SK-N-MC (cell line): ENCODE measurements at regions not wholly inside any gene's neighbourhood (a gene's known extent, or its start where the extent isn't known, plus 50 kb on each side); places are given as distances from the start of the nearest gene placed in this dataset.

Source experiments
- DNase-seq: peaks from one replicate; pipeline ENCODE4 v3.0.0-alpha.2; 2011; ENCODE audit warnings: low read depth, low spot score
- H3K27ac ChIP-seq: fragments of 200-600 bp; sonication (generic); 2 replicates; pipeline ENCODE4 v1.5.1; 2016; ENCODE audit warnings: mixed run types
- H3K36me3 ChIP-seq: fragments of 200-600 bp; sonication (generic); 2 replicates; pipeline ENCODE4 v1.6.1; 2017; ENCODE audit warnings: antibody characterized with exemption, low read length, mixed read lengths; ENCODE audit not compliant: insufficient read depth
- H3K4me3 ChIP-seq: fragments of 200-600 bp; sonication (generic); 2 replicates; pipeline ENCODE4 v1.5.1; 2016
- H3K9ac ChIP-seq: fragments of 200-600 bp; sonication (generic); 2 replicates; pipeline ENCODE4 v1.8.0; 2017; ENCODE audit warnings: mixed run types, mixed read lengths; ENCODE audit not compliant: insufficient read length
- H3K9me3 ChIP-seq: fragments of 200-600 bp; sonication (generic); 2 replicates; pipeline ENCODE4 v1.6.1; 2017; ENCODE audit warnings: low read depth, mild to moderate bottlenecking, antibody characterized with exemption, low read length, moderate library complexity, mixed read lengths
- EZH2 ChIP-seq: fragments of 200-600 bp; sonication (generic); IDR thresholded peaks from one replicate; pipeline ENCODE4 v1.6.1; 2017; ENCODE audit warnings: antibody characterized with exemption
- FOXP2 ChIP-seq: optimal IDR thresholded peaks from 2 replicates; pipeline ENCODE3; 2011; ENCODE audit warnings: mild to moderate bottlenecking, moderate library complexity; ENCODE audit not compliant: insufficient read depth; ENCODE audit errors: extremely low read length, control extremely low read depth
- POLR2AphosphoS5 ChIP-seq: IDR thresholded peaks from 2 replicates; pipeline ENCODE4 v1.6.1; 2012; ENCODE audit warnings: mild to moderate bottlenecking, low read depth, low read length, borderline replicate concordance

DNA sequence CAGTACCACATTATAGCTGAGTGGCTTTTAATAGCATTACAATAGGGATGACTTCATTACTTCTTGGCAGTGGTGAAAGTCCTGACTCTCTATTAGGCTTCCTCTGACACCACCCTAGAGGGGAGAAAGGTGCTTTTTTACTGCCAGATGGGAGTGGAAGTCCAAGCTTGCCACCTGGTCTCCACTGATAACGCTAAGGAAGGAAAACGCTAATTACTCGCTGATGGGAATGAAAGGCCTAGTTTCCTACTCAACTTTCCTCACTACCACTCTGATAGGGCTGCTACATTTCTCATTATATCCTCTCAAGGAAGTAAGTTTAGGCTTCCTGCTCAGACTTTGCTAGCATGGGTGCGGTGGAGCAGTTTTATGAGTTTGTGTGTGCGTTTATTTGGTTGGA, 62.3 kb upstream of the PAGE3 start:
- no peak overlapping the region for H3K9ac ChIP-seq
- TF ChIP-seq POLR2AphosphoS5 = no peak
- TF ChIP-seq FOXP2 = no peak
- H3K4me3 ChIP-seq = no peak overlapping the region
- no peaks in the 10 kb centered on the region for H3K9me3 ChIP-seq
- H3K36me3 ChIP-seq = no peaks in the 10 kb centered on the region
- H3K27ac ChIP-seq = no peak overlapping the region
- DNase-seq = no peak

DNA sequence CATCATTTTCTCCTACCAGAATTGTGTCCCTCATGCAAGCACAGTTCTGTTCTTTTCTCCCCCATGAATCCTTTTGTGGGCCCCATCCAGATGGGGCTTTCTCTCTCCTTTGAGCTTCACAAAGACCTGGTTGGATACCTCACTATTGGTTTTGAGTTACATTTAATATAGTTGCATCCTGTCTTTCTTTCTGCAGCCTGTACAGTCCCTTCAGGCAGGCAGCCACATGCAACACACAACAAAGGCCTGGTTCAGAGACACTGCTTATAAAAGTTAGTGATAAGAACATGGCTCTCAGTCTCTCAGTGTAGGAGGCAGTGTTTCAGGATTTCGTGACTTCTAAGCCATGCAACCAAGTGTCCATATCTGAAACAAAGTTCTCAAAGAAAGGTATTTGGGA, 70.6 kb upstream of the PAGE3 start:
- Histone ChIP-seq H3K27ac (no peak overlapping the region), H3K9ac (no peak overlapping the region), H3K4me3 (no peak overlapping the region), H3K9me3 (no peaks in the 10 kb centered on the region), H3K36me3 (no peaks in the 10 kb centered on the region)
- DNase-seq = no peak
- TF ChIP-seq FOXP2 = no peak
- TF ChIP-seq EZH2 = no peak
- no peak for TF ChIP-seq POLR2AphosphoS5

DNA sequence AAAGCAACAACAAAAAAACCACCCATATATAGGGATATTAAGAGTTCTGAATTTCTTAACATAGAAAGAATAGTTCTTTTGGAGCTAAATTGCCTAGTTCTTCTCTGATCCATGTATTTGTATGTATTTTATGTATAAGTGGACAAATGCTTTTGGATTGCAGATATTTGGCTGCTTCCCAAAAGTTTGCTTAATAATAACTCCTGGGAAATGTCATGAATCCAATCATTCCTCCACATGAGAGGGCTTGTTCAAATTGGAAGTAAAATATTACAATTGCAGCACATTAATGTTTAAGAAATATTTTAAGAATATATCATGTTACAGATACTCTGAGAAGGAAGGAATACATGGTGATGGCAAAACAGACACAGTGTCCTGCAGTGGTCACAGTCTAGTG, 71.5 kb upstream of the PAGE3 start:
- DNase-seq = no peak
- no peak for TF ChIP-seq FOXP2
- no peak for TF ChIP-seq EZH2
- TF ChIP-seq POLR2AphosphoS5 = no peak
- no peak overlapping the region for H3K27ac ChIP-seq

DNA sequence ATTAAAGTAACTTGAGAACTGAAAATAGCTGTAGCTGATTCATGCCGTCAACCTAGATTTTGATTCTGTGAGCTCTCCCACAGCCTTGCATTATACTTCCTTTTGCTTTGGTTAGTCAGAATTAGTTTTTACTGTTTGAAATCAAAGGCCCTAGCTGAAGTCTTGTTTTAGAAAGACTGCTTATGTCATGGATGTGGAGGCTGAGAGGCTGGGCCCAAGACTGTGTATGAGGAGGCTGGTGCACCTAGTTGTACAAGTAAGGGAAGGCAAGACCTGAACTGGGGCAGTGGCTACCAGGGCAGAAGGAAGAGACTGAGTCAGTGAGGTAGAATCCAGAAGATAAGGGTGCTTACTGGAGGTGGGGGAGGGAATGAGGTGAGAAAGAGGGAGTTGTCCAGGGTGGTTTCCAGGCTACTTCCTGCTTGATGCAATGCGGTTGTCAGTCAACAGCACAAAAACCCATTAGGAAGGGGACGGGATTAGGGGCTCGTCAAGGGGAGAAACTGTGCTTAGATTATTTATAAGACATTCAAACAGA, 76.2 kb upstream of the PAGE3 start:
- TF ChIP-seq FOXP2 (no peak), POLR2AphosphoS5 (no peak), EZH2 (no peak)
- Histone ChIP-seq H3K27ac (no peak overlapping the region), H3K4me3 (no peak overlapping the region), H3K9me3 (no peaks in the 10 kb centered on the region), H3K36me3 (no peaks in the 10 kb centered on the region), H3K9ac (no peak overlapping the region)
- DNase-seq = no peak

More for the DNA sequence above, 71.5 kb upstream of the PAGE3 start:
- Histone ChIP-seq H3K9me3 (no peaks in the 10 kb centered on the region), H3K36me3 (no peaks in the 10 kb centered on the region), H3K4me3 (no peak overlapping the region), H3K9ac (no peak overlapping the region)

DNA sequence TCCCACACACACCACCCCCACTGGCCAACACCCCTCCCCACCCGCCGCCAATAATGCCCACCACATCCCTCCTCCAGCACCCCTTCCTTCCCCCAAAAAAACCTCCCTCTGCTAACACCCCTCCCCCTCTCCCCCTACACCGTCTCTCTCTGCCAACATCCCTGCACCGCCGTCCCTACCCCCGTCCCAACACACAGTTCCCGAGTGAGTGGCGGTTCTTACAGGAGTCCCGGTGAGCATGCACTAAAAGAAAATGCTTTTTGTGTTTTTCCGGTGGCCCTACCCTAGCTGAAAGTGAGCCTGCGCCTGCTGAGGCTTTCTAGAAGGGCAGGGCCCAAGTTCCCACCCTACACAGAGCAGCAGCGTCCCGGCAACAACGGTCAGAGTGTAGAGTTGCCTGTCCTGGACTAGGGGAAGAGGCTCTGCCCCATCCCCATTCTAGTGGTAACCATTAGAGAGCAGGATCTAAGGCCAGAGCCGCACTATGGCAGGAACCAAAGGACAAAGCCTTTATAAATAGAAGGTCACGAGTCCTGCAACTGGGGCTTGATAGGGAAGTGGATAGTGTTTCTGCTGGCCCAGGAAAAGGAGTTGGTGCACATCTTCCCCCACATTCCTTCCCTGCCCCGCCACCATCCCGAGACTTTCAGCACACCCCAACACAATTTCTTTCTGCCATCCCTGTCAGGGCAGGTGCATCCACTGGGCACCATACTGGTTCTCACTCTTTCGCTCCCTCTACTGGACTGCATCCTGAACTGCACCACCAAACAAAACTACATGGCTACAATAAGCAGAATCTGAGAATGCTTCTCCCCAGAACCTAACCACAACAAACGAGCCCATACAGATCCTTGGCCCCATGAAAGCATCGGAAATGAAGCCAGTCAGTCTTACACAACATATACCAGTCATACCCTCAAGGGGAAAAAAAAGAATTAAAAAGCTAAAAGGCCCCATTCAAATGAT, 78.1 kb upstream of the PAGE3 start:
- Histone ChIP-seq H3K36me3 (no peaks in the 10 kb centered on the region), H3K27ac (no peak overlapping the region), H3K9ac (no peak overlapping the region), H3K9me3 (no peaks in the 10 kb centered on the region), H3K4me3 (no peak overlapping the region)
- no peak for TF ChIP-seq FOXP2
- no peak for TF ChIP-seq EZH2
- no peak for TF ChIP-seq POLR2AphosphoS5
- peak; percentile 2 for DNase-seq

DNA sequence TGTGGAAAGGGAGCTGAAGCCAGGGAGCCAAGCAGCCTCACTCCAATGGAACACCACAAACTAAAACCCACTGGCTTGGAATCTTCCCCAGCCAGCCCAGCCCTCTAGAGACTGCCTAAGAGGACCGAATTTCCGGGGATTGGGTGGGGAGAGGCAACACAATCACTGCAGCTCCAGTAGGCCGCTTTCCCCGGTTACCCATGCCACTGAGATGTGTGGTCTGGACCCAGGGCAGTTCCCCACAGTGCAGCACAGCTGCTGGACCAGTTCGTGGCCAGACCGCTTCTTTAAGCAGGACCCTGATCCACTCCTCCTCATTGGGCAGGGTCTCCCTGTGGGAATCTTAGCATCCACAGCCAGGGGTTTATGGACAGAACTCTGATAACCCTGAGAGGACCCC, 91.9 kb upstream of the PAGE3 start:
- Histone ChIP-seq H3K4me3 (no peak overlapping the region), H3K9ac (no peak overlapping the region)

DNA sequence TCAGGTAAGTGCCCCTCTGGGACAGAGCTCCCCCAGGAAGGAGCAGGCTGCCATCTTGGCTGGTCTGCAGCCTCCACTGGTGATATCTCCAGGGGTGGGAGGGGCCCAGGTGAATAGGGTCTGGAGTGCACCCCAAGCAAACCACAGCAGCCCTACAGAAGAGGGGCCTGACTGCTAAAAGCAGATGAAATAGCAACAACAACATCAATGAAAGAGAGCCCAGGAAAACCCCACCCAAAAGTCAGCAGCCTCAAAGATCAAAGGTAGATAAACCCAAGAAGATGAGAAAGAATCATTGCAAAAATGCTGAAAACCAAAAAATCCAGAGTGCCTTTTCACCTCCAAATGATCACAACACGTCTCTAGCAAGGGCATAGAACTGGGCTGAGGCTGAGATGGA, 92.5 kb upstream of the PAGE3 start:
- H3K27ac ChIP-seq = no peak overlapping the region
- no peak for DNase-seq
- no peak overlapping the region for H3K4me3 ChIP-seq
- no peak for TF ChIP-seq FOXP2
- no peak for TF ChIP-seq POLR2AphosphoS5
- no peak for TF ChIP-seq EZH2
- H3K9ac ChIP-seq = no peak overlapping the region
- no peaks in the 10 kb centered on the region for H3K9me3 ChIP-seq
- H3K36me3 ChIP-seq = no peaks in the 10 kb centered on the region

More for the DNA sequence above, 91.9 kb upstream of the PAGE3 start:
- Histone ChIP-seq H3K9me3 (no peaks in the 10 kb centered on the region), H3K27ac (no peak overlapping the region), H3K36me3 (no peaks in the 10 kb centered on the region)
- TF ChIP-seq POLR2AphosphoS5 (no peak), FOXP2 (no peak), EZH2 (no peak)
- DNase-seq = no peak

DNA sequence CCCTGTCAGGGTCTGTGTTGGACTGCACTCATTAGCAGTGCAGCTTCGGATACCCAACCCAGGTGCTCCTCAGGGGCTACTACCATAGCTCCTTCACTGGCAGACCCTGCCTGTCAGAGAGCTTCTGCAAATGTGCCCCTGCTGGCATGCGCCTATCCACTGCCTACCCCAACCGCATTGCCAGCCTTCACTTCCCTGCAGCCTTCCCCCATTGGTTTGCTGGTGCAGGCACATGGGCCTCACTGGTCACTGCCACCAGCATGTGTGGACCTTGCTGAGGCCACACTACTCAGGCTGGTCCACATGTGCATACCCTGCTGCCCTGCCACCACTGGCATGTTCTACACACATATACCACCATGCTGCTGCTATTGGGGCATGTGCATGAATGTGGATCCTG, 72.5 kb upstream of the MAGEH1 start:
- no peak overlapping the region for H3K9ac ChIP-seq
- no peak overlapping the region for H3K4me3 ChIP-seq
- no peak for TF ChIP-seq FOXP2
- TF ChIP-seq EZH2 = no peak
- TF ChIP-seq POLR2AphosphoS5 = no peak

More for the DNA sequence above, 72.5 kb upstream of the MAGEH1 start:
- H3K36me3 ChIP-seq = no peaks in the 10 kb centered on the region
- no peak for DNase-seq
- no peak overlapping the region for H3K27ac ChIP-seq
- H3K9me3 ChIP-seq = no peaks in the 10 kb centered on the region
